ENCODE measurements at regions not wholly inside any gene's neighbourhood (a gene's known extent, or its start where the extent isn't known, plus 50 kb on each side); places are given as distances from the start of the nearest gene placed in this dataset.

DNA sequence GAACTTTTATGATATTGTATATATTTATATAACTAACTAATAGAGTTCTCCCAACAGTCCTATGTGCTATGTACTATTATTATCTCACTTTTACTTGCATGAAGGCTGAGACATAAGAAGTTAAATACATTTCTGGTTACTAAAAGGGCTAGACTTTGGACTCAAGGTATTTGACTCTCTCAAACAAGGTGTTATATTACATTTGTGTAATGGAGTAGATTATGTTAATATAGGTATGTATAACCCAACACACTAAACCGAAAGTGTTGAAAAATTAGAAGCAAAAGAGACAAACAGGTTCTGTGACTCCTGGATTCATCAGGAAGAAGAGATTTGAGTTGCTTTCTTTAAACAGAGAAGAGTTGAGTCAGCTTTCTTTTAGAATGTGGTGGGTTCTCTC lies 733.6 kb upstream of the ZEB2 start:
- no peak for DNase-seq

DNA sequence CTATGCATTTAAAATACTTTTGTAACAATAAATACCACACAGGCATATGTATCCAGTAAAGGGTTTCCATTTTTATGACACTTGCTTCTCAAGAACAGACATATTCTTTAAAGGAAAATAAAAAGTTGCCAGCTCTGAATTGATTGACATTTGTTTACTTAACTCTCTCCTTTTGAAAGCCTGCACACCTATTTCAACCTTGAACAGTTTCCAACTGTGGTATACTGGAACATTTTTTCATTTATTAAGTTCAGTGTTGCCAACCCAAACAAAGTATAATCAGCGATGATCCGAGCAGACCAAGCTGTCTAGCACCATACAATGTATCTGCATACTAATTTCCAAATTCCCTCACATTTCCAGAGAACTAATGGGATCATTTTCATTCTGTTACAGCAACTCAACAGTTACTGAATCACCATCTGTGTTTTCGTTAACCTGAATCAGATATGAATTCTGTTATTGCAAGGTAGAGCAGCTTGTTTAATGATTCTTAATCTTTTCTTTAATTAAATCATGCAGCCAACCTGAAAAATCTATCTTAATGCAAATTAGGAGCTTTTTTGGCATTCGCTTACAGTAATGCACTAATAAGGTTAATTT lies 725.5 kb upstream of the ZEB2 start:
- DNase-seq = no peak

GRCh38 chr2:145235312-145235711 lies 715.4 kb upstream of the ZEB2 start:
- no peak for DNase-seq

GRCh38 chr2:145230546-145230945 lies 710.6 kb upstream of the ZEB2 start:
- DNase-seq = no peak

- DNase-seq = no peak
Observed at GRCh38 chr2:145228506-145228905, 708.6 kb upstream of the ZEB2 start.

- DNase-seq = no peak
Observed at GRCh38 chr2:145226901-145227300, 707.0 kb upstream of the ZEB2 start.

DNA sequence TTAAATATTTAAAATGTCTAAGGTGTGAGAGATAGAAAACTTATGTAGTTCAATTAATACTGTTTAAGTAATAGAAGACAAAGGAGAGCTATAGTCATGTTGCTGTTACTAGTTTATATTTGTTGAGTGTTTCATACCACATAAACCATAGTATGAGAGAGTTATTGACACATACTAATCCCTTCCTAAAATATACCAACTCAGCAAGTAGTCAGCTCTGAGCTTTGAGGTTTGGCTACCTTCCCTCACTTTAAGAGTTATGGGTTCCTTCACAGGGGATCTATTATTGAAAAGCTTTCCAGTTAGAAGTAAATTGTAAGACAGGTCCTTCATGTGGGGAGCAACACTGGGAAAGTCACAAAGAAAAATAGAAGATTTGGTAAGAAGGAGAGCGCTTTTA lies 701.6 kb upstream of the ZEB2 start:
- DNase-seq = no peak

DNA sequence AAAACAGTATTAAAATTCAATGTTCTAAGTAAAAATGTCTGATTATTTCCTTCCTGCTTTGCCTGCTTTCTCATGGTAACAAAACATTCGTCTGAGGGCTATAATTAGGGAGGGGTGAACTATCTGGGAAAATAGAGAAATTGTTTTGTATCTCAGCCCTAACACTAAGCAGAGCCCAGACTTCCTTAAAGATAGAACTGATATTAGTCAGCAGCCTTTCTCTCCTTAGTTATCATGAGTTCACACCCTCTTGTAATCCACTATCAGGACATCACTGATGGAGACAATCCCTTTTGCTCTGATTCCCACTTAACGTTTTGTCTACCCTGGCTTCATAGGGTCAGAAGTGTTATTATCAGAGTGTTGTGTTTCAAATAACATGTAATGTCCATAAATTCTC lies 701.1 kb upstream of the ZEB2 start:
- no peak for DNase-seq

- no peak for DNase-seq
Observed at GRCh38 chr2:145220496-145220895, 700.6 kb upstream of the ZEB2 start.

DNA sequence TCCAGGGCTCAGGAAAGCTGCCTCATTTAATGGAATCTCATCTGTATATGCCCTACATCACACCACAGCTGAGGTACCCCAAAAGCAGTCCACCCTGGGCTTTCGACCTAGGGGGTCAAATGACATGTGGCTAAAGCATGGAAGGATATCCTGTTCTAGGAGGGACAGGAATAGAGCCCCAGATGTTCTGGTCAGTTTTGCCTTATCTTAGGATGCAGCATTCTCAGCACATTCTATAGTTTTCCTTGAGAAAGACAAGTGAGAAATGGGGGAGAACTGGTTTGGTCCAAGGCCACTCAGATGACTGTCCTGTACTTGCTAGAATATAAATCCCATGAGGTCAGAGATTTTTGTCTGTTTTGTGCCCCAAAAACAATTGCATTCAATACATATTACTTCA lies 688.0 kb upstream of the ZEB2 start:
- DNase-seq = no peak

GRCh38 chr2:145206496-145207281 lies 686.8 kb upstream of the ZEB2 start:
- no peak for DNase-seq

DNA sequence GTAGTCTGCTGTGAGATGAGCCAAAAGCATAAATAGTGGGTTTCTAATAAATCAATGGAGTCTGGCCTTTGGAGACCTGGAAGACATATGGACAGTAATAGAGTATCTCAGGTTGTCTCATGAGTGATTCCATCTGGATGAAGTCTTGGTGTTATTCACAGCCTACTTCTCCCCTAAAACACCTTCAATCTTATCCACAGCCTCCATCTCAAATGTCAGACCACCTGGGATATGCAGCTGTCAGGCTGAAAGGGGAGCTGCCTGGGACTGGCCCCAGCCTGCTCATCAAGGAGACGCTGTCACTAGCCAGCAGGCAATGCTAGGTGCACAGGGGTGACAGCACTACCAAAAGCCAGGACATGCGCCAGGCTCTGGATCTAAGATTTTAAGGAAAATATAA lies 684.0 kb upstream of the ZEB2 start:
- DNase-seq = peak; percentile 60

DNA sequence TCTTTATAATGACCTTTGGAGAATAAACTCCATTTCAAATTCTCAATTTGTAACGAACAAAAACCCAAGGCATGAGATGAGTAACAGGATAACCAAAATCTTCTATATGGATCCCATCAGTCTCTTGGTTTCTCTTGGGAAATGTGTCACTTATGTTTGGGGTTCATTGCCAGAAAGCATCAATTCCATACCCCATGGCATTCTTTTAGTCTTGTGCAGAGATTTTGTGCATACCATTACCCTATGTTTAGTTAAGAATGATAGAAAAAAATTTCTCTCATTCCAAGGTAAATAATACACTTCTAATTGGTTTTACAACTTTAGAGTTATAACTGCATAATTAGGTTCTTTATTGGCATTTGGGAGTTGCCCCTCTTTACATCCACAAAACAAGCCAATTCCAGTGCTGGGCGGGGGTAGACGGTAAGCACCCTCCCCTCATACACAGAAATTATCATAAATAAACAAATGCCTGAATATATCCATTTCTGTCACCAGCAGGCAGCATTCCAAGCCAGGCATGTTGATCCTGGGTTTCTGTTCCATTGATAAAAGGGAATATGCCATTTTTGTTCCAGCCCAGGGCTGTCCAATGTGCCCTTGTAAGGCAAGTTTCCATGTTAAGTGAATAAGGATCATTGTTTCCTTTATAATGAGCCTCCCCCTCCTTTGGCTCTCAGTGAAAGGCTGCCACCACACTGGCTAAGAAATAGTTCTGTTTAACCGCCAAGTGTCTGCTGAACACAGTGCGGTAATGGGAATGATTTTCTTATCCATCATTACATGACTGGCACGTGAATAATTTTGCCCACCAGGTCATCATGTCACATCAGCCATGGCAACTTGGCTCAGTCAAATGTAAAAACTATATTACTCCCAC lies 680.1 kb upstream of the ZEB2 start:
- DNase-seq = no peak

GRCh38 chr2:145199042-145199441 lies 679.1 kb upstream of the ZEB2 start:
- DNase-seq = peak; percentile 55

- no peak for DNase-seq
Observed at GRCh38 chr2:145198555-145198954, 678.6 kb upstream of the ZEB2 start.

GRCh38 chr2:145197944-145198343 lies 678.0 kb upstream of the ZEB2 start:
- no peak for DNase-seq

GRCh38 chr2:145194673-145195072 lies 674.8 kb upstream of the ZEB2 start:
- peak; percentile 29 for DNase-seq

- DNase-seq = no peak
Observed at GRCh38 chr2:145190031-145190703, 670.2 kb upstream of the ZEB2 start.

DNA sequence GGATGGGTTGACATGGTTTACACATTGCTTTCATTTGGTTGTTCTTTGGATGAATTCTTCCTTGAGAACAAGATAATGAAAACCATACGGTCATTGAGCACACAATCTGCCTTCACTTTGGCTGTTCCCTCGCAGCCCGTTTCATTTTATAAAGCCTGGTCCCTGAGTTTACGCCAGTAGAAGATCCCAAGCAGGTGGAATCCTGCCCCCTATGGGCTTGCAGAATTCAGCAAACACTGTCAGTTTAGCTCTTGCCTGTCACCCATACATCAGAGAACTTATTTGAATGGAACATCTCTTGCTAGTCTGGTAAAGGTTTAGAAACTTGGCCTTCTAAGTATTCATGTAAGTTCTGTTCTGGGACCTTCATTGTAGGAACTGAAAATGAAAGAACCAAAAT lies 666.4 kb upstream of the ZEB2 start:
- no peak for DNase-seq

DNA sequence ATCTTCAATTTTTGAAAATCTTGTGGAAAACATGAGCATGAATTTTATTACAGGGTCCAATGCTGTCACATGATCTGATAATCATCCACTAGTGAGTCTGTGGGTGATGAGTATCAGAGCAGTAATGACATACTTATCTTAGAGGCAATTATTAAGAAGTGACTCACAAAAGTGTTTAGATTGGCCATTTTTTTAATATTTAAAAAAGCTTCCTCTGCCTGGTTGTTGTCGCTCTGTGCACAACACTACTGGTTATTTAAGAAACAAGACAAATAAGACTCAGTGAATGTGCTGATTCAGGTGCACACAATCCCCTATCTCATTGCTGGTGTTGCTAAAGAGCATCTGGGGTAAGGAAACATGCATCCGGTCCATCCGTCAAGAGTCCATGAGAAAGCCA lies 665.8 kb upstream of the ZEB2 start:
- DNase-seq = no peak

GRCh38 chr2:145184741-145185651 lies 665.1 kb upstream of the ZEB2 start:
- no peak for DNase-seq
